Renal cortex interstitium (tissue), 11 donors: ENCODE measurements at regions not wholly inside any gene's neighbourhood (a gene's known extent, or its start where the extent isn't known, plus 50 kb on each side); places are given as distances from the start of the nearest gene placed in this dataset.
"Not testable (repeated sequence)": the region's sequence is repeated elsewhere in the genome, so short reads cannot be mapped to it uniquely, and the experiment has no call there.

ENCODE experiments used
- DNase-seq, 11 donors: peaks; one replicate each; pipeline ENCODE4 v3.0.0-alpha.2; 2013; ENCODE audit warnings: low read depth in 9 of 11, low spot score in 4 of 11; ENCODE audit errors: extremely low read depth in 1 of 11

DNA sequence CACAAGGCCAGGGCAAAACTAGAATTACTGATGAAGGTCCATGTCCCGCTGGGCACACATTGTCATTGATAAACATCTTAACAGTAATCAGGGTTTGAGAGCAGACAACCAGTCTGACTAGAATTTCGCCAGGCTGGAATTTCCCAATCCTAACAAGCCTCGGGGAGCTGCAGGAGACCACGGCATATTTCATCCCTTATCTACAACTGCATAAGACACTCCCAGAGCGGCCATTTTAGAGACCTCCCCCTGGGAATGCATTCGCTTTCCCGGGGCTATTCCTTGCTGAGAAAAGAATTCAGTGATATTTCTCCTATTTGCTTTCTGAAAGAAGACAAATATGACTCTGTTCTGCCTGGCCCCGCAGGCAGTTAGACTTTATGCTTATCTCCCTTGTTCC, 611.3 kb upstream of the FAM98A start:
- not testable (repeated sequence) for DNase-seq

DNA sequence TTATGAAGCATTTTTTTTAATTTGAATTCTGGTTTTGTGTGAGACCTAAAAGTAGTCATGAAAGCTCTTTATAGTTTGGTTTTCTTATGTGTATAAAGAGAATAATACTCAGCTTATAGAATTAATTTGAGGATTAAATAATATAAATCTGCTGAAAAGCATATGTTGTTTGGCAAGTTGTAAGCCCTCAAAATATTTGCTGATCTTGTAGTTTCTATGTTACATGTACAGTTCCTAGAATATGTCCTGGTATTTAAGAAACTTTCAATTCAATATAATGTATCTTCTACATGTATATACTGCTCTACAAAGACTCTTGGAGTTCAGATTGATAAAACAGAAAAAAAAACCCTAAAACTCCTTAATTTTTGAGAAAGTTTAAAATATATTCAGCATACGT, 605.5 kb upstream of the FAM98A start:
- no peak for DNase-seq

DNA sequence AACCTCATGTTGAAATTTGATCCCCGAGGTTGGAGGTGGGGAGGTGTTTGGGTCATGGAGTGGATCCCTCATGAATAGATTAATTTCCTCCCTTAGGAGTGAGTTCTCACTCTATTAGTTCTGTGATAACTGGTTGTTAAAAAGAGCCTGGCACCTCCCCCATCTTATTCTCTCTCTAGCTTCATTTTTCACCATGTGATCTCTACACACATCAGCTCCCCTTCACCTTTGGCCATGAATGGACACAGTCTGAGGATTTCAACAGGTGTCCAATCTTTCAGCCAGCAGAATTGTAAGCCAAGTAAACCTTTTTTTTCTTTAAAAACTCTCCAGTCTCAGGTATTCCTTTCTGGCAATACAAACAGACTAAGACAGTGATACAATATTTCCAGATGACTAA, 602.0 kb upstream of the FAM98A start:
- no peak for DNase-seq

DNA sequence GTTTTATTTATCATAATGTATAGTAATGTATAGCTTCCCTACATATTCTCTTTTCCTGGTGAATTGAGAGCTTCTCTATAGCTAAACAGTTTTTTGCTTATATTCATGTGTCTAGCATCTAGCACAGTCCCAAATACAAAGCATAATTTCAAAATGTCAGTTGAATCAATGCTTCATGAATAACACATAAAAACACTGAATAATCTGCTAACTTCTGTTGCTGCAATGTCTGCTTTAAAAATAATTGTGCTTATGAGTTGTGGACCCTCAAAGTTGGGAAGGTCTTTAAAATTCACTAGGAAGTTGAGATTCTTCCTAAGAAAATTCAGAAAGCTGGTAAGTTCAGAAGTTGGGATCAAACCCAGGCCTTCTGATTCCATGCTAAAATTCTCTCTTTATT, 600.9 kb upstream of the FAM98A start:
- DNase-seq: no peak

DNA sequence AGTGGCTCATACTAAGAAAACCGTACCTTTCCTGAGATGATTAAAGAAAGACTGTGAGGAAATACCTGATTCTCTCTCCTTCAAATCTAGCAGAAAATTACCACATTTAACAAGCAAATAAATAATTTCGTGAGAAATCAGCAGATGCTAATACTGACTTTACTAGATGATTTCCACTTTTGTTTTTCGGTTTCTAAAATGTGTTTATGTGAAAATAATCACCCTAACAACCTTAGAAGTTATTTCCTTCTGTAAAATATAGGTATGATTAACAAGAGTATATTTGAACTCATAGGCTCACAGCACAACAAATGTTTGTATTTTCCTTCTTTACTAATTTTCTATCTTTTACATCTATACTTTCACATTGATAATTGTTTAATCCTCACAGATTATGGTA, 594.1 kb upstream of the FAM98A start:
- no peak for DNase-seq

DNA sequence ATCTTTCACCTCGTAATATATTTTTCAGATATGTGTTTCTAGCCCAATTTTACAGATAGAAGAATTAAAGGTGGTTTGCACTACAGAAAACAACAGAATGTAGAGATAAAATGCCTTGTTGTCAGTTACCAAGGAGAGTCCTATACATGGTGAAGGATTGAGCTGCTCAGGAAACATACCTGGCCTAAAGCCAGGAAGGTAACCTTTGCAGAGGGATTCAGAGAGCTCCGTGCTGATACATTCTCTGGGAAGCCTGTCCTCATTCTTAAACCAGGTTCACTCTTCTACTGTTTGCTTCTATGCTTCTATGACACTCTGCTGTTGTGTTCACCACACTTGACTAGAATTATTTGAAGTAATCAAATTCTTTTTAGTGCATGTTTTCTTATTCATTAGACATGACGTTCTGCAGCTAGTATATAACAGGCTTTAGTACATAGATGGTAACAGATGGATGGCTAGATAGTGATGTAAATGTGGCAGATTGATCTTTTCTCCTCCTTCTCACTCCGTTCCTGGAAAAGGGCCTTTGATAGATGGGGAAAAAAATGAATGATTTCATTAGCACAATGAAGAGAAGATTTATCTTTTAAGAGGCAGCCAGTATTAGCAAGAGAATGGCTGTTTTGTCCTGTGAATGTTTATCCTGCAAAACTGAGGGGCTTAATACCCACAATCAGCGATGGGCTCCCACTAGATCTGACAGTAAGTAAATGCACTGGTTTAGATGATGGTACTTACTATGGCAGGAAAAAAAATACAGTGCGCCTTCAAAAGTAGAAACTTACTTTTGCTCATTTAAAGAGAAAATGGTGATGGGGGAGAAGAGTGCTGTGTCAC, 589.6 kb upstream of the FAM98A start:
- no peak for DNase-seq

DNA sequence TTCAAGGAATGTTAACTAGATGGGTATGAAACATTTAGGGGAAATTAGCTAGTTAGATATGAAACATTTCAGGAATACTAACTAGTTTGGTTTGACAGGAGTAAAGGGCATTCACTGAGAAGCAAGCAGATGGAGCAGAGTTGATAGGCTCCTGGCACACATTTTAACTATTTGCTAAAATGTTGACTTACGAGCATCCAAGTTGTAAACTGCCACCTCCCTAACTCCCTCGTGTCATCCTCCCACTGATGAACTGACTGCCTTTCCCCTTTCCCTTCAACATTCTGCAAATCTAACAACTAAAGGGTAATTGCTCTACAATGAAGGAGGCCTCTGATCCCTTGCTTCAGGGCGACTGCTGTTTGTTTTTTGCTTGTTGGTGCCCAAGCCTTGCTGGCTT, 580.4 kb upstream of the FAM98A start:
- peak in 5 of 11 donors; percentile 8 to 15 (median 13) for DNase-seq

DNA sequence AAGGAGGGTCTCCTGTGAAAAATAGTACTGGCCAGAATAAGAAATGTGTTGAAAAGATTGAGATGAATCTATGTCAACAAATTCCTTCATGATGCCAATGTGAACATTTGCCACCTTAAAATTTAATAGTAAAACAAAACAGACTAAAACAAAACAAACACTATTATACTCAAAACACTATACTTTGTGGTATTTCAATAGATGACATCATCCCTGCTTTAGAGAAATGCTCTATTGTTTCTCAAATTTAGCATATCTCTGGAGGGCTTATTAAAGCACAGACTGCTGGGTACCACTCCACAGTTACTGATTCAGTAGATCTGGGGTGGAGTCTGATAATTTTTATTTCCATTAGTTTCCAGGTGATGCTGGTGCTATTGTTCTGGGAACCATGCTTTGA, 579.4 kb upstream of the FAM98A start:
- no peak for DNase-seq

DNA sequence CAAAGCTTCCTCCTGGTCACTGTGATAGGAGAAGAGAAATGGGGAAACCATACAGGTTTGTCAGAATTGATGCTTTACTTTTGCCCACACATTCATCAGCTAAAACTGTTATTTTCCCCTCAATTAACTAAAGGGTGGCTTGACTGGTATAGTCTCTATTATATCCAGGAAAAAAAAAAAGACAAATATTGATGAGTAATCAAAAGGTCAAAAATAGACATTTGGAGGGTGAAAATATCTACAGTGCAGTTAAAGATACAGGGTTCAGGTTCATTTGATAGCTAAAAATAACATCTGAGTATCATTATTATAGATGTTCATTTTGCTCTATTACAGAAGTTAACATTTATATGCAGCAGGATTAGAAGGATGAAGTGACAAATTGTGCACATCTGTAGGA, 577.6 kb upstream of the FAM98A start:
- DNase-seq: no peak

DNA sequence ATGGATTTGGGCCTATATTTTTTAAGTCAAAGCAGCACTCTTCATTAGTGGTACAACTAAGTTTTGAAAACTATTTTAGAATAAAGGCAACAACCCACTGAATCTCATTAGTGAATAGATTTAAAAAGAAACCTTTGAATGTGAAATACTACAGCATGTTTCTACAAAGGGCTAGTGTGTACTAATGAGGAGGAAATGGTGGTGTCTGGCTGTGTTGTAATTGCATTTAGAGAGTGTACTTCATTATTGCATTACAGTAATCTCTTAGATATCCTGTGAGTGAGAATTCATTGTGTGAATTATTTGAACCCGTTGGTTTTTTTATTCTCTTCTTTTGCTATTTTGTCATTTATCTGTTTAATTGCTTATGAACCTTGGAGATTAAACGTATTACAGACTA, 575.4 kb upstream of the FAM98A start:
- DNase-seq: no peak

DNA sequence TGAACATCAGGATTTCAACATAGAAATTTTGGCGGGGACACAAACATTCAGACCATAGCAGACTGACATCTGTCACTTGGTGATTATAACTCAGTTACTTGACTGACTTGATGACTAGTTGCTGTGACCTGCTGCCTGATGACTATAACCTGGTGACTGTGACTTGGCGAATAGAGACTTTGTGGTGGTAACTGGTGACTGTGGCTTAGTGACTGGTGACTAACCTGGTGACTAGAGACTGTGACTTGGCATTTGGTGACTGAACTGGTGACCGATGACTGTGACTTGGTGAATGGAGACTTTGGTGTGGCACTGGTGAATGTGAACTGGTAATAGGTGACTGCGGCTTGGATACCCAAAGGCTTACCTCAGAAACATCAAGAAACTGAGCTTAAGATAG, 563.1 kb upstream of the FAM98A start:
- DNase-seq: no peak

DNA sequence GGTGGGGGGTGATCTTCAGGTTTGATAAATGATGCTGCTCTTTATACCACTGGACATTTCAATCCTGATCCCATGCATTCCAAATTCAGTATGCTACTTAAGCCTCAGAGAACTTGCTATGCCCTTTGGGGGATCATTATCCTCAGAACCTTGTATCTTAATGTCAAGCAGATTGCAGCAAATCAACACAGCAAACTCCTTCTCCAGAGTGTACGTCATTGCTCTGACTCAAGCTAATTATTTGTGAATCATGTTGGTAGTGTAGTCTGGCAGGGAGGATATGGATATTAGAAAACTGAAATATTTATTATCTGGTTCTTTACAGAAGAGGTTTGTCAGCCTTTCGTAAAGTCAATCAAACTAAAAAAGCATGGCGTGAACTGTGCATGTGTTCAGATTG, 562.5 kb upstream of the FAM98A start:
- DNase-seq: no peak

DNA sequence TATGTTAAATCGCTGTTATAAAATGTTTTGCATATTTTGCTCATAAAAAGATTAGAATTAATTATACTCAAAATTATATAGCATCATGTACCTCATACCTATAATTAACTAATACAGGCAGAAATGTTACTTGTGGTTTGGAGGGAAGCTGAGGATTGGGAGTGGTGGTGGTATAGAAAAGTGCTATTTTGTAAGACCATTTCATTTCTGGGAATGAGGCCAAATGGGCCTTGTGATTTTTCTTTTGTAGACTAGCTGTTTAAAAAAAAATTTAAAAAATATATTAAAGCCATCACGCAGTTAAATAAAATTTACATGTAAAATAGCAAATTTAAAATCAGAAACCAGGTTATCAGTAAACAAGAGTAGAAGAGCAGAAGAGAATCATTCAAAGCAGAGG, 560.8 kb upstream of the FAM98A start:
- DNase-seq: no peak

DNA sequence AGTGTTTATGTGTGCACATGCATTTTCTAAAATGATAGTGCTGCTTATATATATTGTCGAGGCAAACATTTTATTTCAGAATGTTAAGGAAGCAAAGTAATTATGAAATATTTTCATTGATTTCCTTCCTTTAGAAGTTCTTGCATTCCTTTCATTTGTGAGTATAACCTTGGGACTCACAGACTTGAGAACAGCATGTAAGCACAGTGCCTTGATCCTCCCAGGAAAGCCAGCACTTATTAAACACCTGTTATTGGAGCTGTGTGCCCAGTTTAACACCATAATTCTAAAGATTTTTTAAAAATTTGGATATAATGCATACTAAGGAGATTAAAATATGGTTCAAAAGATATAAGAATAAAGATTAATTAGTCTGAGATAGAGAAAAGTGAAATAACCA, 554.4 kb upstream of the FAM98A start:
- no peak for DNase-seq

DNA sequence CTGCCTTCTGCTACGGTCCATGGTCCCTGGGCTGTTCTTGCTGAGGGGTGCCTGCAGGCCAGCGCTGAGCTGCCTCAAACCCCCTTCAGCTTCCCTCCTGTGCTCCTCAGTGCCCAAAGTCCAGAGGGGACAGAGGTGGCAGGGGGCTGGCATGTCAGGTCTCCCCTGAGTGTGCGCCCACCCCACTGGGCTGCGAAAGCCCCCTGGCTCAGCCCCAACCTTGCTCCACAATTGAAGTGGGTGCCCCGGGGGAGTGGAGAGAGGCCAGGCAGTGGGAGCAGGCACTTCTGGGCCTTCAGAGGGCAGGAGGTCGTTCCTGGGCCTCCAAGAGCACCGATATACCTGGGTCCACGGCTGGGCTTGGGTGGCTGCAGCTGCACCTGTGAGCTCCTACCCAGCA, 548.7 kb upstream of the FAM98A start:
- no peak for DNase-seq

DNA sequence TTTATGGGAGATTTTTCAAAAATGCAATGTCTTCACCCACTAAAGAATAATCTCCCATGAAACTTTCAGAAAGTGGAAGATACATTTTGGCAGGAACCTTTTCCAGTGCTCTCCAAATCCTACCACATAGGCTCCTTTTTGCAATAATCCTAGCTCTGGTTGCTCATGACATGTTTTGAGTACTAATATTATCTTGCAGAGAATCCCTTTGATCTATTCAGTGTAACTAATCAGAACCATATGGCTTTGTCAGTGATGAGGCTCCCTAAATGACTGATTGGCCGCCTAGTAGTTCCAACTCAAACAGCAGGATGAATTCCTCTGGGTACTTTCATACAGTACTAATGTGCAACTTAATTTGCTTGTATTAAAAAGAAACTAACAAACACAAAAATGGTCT, 544.0 kb upstream of the FAM98A start:
- no peak for DNase-seq

DNA sequence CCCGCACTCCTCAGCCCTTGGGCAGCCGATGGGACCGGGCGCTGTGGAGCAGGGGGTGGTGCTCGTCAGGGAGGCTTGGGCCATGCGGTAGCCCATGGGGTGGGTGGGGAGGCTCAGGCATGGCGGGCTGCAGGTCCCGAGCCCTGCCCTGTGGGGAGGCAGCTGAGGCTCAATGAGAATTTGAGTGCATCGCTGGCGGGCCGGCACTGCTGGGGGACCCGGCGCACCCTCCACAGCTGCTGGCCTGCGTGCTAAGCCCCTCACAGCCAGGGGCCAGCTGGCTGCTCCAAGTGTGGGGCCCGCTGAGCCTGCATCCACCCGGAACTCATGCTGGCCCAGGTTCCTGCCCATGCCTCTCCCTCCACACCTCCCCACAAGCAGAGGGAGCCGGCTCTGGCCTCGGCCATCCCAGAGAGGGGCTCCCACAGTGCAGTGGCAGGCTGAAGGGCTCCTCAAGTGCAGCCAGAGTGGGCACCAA, 543.5 kb upstream of the FAM98A start:
- DNase-seq: not testable (repeated sequence)

DNA sequence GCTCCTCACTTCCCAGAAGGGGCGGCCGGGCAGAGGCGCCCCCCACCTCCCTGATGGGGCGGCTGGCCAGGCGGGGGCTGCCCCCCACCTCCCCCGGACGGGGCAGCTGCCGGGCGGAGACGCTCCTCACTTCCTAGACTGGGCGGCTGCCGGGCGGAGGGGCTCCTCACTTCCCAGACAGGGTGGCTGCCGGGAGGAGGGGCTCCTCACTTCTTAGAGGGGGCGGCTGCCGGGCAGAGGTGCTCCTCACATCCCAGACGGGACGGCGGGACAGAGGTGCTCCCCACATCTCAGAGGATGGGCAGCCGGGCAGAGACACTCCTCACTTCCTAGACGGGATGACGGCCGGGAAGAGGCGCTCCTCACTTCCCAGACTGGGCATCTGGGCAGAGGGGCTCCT, 534.0 kb upstream of the FAM98A start:
- DNase-seq: not testable (repeated sequence)

DNA sequence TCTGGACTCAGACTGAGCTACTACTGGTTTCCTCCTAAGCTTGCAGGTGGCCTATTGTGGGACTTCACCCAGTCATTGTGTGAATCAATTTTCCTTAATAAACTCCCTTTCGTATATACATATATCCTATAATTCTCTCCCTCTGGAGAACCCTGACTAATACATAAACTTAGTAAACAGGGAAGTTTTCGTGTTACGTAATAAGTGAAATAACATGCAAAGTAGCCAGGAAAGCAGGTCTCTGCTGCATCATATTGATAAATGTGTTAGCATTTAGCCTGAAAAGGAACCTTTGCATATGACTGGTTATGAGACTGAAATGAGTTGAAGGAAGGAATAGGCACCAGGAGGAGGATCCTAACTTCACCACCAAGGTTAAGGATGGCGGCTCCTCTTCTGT, 527.2 kb upstream of the FAM98A start:
- no peak for DNase-seq

DNA sequence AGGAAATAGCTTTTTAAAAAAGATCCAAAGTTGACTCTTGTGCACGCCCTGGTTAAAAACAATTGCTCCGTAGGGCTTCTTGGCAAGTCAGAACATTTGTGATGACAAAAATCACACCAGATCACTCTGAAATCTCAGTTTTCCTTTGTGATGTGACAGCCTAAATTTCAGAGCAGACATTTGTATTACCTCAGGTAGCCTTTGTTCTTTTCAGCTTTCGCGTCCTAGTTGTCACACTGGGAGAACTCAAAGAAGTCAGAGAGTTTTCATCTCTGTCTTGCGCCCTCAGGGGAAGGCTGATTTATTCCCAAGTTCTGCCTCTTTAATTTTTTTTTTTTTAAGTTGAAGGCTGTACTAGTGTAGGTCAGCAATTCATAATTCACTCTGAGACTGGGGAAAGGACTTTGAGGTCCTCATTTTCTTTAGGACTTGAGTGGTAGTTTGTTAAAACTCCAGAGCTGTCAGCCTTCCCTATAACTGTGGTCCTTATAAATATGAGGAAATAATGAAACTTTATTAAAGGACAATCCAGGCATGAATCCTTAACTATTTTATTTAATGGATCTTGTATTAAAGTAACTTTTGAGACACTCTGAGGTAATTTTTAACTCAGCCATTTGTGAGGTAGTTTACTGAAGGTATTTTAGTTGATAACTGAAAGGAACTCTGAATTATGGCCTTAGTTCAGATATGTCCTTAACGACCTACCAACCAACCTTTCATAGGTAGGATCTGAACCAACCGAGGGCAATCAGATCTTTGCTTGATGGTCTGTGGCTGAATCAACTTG, 525.1 kb upstream of the FAM98A start:
- peak in 3 of 11 donors; percentile 3 to 25 (median 11) for DNase-seq
